Brain microvascular endothelial cell (primary cell): ENCODE measurements at regions not wholly inside any gene's neighbourhood (a gene's known extent, or its start where the extent isn't known, plus 50 kb on each side); places are given as distances from the start of the nearest gene placed in this dataset.
A peak's percentile ranks its signal among the peaks of the same experiment; 100 is the strongest.
"Not testable (repeated sequence)": the region's sequence is repeated elsewhere in the genome, so short reads cannot be mapped to it uniquely, and the experiment has no call there.

ENCODE experiments used
- DNase-seq: peaks from one replicate; pipeline ENCODE4 v3.0.0-alpha.2; 2020
- H3K27ac ChIP-seq: fragments of 250-450 bp; sonication (Bioruptor Pico); 2 replicates; pipeline ENCODE4 v1.5.1; 2020; ENCODE audit warnings: mild to moderate bottlenecking, moderate library complexity
- H3K27me3 ChIP-seq: fragments of 250-450 bp; sonication (Bioruptor Pico); replicated peaks from 2 replicates; pipeline ENCODE4 v1.5.1; 2020; ENCODE audit warnings: mild to moderate bottlenecking
- H3K36me3 ChIP-seq: fragments of 250-450 bp; sonication (Bioruptor Pico); replicated peaks from 2 replicates; pipeline ENCODE4 v1.5.1; 2020; ENCODE audit warnings: mild to moderate bottlenecking
- H3K4me3 ChIP-seq: 2 replicates; pipeline ENCODE4 v1.5.1; 2011; ENCODE audit warnings: low read depth, mild to moderate bottlenecking, control low read depth, low read length, moderate library complexity
- in situ Hi-C: cut with HindIII; loops from 2 replicates; pipeline ENCODE4 v1.10.0; 2017; ENCODE audit warnings: low sequenced_read_pairs, low pct_ligation_motif_present
- TF ChIP-seq, protein P1 (sequence below): IDR thresholded peaks from 2 replicates; pipeline ENCODE4 v1.5.1; 2011; ENCODE audit warnings: low read depth, mild to moderate bottlenecking, moderate library complexity, low read length, control low read depth, inconsistent platforms; ENCODE audit errors: missing control alignments

DNA sequence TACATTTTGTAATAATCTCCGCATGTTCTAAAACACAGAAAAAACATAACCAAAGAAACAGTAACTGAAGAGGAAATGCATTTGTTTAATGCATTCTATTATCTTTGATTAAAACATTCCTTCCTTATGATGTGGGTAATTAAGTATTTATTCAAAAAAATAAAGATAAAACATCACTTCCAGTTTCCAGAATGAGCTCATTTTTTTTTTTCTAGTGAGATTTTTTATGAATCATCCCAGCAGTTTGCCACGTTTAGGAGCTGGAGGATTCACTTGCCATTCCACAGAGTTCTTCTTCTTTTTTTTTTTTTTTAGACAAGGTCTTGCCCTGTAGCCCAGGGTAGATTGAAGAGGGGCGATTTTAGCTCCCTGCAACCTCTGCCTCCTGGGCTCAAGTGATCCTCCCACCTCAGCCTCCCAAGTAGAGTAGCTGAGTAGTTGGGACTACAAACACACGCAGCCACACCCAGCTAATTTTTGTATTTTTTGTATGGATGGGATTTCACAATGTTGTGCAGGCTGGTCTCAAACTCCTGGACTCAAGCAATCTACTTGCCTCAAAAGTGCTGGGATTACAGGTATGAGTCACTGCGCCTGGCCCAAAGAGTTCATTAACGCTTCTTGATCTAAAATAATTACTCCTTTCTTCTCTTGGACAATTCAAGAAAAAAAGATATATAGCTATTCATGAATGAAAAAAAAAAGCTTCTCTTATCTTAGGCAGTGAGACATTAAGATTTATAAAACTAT is 177.3 kb downstream of the DKK1 start:
- in situ Hi-C loops = no loop called here
- peak overlapping the region; percentile 45 for H3K27ac ChIP-seq
- peak; percentile 12 for DNase-seq
- TF ChIP-seq, protein P1, sequence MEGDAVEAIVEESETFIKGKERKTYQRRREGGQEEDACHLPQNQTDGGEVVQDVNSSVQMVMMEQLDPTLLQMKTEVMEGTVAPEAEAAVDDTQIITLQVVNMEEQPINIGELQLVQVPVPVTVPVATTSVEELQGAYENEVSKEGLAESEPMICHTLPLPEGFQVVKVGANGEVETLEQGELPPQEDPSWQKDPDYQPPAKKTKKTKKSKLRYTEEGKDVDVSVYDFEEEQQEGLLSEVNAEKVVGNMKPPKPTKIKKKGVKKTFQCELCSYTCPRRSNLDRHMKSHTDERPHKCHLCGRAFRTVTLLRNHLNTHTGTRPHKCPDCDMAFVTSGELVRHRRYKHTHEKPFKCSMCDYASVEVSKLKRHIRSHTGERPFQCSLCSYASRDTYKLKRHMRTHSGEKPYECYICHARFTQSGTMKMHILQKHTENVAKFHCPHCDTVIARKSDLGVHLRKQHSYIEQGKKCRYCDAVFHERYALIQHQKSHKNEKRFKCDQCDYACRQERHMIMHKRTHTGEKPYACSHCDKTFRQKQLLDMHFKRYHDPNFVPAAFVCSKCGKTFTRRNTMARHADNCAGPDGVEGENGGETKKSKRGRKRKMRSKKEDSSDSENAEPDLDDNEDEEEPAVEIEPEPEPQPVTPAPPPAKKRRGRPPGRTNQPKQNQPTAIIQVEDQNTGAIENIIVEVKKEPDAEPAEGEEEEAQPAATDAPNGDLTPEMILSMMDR = no peak
- H3K4me3 ChIP-seq = no peak overlapping the region
- no peaks in the 10 kb centered on the region for H3K36me3 ChIP-seq
- no peaks in the 10 kb centered on the region for H3K27me3 ChIP-seq

DNA sequence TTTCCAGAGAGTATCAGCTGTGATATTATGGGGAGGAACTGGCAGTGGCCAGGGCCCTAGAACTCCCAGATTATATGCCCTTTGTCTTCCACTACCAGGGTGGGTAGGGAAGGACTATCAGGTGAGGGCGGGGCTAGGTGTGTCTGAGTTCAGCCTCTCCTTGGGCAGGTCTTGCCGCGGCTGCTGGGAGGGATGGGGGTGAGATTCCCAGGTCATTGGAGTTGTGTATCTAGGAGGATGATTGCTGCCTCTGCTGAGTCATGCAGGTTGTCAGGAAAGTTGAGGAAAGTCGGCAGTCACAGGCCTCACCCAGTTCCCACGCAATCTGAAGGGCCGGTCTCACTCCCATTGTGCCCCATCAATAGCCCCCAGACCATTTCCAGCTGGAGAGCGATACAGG is 185.2 kb downstream of the DKK1 start:
- in situ Hi-C loops = no loop called here
- Histone ChIP-seq H3K27me3 (no peaks in the 10 kb centered on the region), H3K36me3 (no peaks in the 10 kb centered on the region), H3K4me3 (no peak overlapping the region), H3K27ac (no peak overlapping the region)
- no peak for DNase-seq
- TF ChIP-seq, protein P1 = no peak

DNA sequence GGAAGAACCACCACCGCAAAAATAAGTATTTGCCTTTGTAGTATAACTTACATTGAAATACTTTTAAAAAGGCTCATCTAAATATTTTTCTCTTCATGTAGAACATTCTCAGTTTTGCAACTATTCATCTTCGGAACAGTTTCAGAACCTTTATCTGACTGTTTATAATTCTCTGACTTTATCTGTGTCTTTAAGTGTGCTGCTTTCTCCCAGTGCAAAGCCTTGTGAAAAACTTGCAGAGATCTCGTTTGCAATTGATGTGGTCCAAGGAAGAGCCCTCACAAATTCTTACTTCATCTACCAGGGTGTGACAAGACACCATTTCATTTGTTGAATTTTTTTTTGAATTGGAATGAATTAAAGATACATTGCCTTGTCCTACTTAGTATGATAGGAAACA is 186.4 kb downstream of the DKK1 start:
- in situ Hi-C loops = no loop called here

DNA sequence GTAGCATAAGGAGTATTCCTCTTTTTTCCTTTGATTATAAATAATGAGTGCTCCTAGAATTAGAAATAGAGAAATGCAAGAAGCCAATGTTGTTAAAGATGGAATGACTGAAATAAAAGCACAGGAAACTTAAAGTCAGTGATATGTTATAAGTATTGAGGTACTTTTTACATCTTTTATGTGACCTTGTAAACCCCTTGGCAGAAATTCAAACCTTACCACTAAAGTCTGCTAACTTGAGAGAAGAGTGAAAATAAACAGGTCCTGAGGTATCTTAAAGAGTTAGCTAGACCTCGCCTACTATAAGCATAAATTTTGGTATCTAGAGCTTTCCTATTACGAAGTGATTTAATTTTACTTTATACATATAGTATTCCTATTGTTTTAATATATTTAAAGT is 188.2 kb downstream of the DKK1 start:
- no peak for DNase-seq
- Histone ChIP-seq H3K27me3 (no peaks in the 10 kb centered on the region), H3K4me3 (no peak overlapping the region), H3K36me3 (no peaks in the 10 kb centered on the region), H3K27ac (no peak overlapping the region)
- in situ Hi-C loops = no loop called here
- TF ChIP-seq, protein P1 = no peak

More for the DNA sequence above, 186.4 kb downstream of the DKK1 start:
- H3K36me3 ChIP-seq = no peaks in the 10 kb centered on the region
- no peaks in the 10 kb centered on the region for H3K27me3 ChIP-seq
- TF ChIP-seq, protein P1 = no peak
- H3K4me3 ChIP-seq = no peak overlapping the region
- DNase-seq = no peak
- no peak overlapping the region for H3K27ac ChIP-seq

DNA sequence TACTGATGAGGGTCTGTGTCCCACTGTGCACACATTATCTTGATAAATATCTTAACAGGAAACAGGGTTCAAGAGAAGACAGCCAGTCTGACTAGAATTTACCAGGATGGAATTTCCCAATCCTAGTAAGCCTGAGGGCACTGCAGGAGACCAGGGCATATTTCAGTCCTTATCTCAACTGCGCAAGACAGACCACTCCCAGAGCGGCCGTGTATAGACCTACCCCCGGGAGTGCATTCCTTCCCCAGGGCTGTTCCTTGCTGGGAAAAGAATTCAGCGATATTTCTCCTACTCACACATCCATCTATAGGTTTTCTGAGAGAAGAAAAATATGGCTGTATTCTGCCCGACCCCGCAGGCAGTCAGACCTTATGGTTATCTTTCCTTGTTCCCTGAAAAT is 191.3 kb downstream of the DKK1 start:
- H3K36me3 ChIP-seq, DNase-seq, H3K27me3 ChIP-seq, H3K27ac ChIP-seq, in situ Hi-C loops, H3K4me3 ChIP-seq: not testable (repeated sequence)

DNA sequence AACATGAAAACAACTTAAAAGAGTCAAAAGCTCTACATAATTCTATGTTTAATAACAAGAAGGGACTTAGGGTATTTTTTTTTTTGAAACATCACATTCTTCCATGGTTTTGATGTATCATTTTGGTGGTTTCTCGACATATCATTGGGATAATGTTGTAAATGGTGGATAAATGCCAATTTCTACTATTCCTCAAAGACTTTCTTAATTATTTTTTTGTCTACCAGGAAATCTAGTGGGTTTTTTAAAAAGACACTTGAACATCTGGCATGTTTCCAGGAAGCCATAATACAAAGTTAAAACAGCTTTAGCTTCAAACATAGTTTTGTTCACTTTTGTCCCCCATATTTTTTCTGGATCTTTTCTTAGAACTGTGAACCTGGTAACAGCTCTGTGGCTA is 200.4 kb downstream of the DKK1 start:
- Histone ChIP-seq H3K36me3 (no peaks in the 10 kb centered on the region), H3K4me3 (no peak overlapping the region), H3K27ac (no peak overlapping the region), H3K27me3 (no peaks in the 10 kb centered on the region)
- in situ Hi-C loops = no loop called here
- TF ChIP-seq, protein P1 = no peak
- no peak for DNase-seq
